ENCODE measurements at regions not wholly inside any gene's neighbourhood (a gene's known extent, or its start where the extent isn't known, plus 50 kb on each side); places are given as distances from the start of the nearest gene placed in this dataset.

DNA sequence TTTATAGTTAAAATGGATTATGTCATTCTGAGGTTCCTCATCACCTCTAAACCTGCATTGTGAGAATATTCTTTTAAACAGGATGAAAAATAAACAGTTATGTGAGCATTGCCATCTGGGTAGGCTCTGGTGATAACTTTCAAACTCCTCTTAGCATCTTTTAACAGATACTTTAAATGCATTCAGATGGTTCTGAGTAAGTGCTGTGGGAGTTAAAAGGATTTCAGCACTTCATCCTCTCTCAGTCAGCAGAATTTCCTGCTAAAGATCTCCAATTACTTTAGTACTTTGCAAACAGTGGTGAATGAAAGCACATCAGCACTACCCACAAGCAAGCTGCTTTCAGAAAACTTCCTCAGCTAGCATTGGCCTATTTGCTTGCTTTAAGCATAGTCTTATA lies 59.3 kb upstream of the TMTC1 start:
- DNase-seq = no peak

DNA sequence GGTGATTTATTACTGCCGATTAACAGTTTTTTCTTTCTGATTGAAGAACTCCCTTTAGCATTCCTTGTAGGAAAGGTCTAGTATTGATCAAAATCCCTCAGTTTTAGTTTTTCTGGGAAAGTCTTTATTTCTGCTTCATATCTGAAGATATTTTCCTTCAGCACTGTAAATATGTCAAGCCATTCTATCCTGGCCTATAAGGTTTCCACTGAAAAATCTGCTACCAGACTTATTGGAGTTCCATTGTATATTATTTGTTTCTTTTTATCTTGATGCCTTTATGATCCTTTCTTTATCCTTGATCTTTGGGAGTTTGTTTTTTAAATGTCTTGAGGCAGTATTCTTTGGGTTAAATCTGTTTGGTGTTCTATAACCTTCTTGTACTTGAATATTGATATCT lies 55.0 kb upstream of the TMTC1 start:
- DNase-seq = no peak

Measured in NCI-H1417 (cell line).